CD4-positive, alpha-beta T cell treated with Interleukin-12 subunit alpha and Interleukin-12 subunit beta, for 1 hour (primary cell): ENCODE measurements at regions not wholly inside any gene's neighbourhood (a gene's known extent, or its start where the extent isn't known, plus 50 kb on each side); places are given as distances from the start of the nearest gene placed in this dataset.
"Not testable (repeated sequence)": the region's sequence is repeated elsewhere in the genome, so short reads cannot be mapped to it uniquely, and the experiment has no call there.

Source experiments
- DNase-seq: peaks from one replicate; pipeline ENCODE4 v3.0.0-alpha.2; 2020

GRCh38 chr2:182550234-182550633 is 123.4 kb upstream of the PDE1A start:
- no peak for DNase-seq

- not testable (repeated sequence) for DNase-seq
Observed at GRCh38 chr2:182552232-182552631, 125.4 kb upstream of the PDE1A start.

GRCh38 chr2:182552785-182553184 is 125.9 kb upstream of the PDE1A start:
- DNase-seq, result not testable (repeated sequence)

GRCh38 chr2:182553483-182553882 is 126.6 kb upstream of the PDE1A start:
- no peak for DNase-seq

GRCh38 chr2:182554950-182555349 is 128.1 kb upstream of the PDE1A start:
- no peak for DNase-seq

GRCh38 chr2:182558564-182558963 is 131.7 kb upstream of the PDE1A start:
- DNase-seq, result no peak

- DNase-seq, result no peak
Observed at GRCh38 chr2:182559623-182560022, 132.8 kb upstream of the PDE1A start.

GRCh38 chr2:182565911-182566567 is 139.2 kb upstream of the PDE1A start:
- no peak for DNase-seq

- DNase-seq, result no peak
Observed at GRCh38 chr2:182573553-182573952, 142.5 kb upstream of the DNAJC10 start.

GRCh38 chr2:182577816-182578215 is 138.2 kb upstream of the DNAJC10 start:
- no peak for DNase-seq

- DNase-seq, result no peak
Observed at GRCh38 chr2:182581196-182581935, 134.7 kb upstream of the DNAJC10 start.

GRCh38 chr2:182584462-182584861 is 131.6 kb upstream of the DNAJC10 start:
- DNase-seq, result no peak

- no peak for DNase-seq
Observed at GRCh38 chr2:182585001-182585400, 131.1 kb upstream of the DNAJC10 start.

GRCh38 chr2:182585430-182585829 is 130.6 kb upstream of the DNAJC10 start:
- DNase-seq, result no peak

- no peak for DNase-seq
Observed at GRCh38 chr2:182586426-182586825, 129.6 kb upstream of the DNAJC10 start.

- no peak for DNase-seq
Observed at GRCh38 chr2:182587831-182588230, 128.2 kb upstream of the DNAJC10 start.

- DNase-seq, result no peak
Observed at GRCh38 chr2:182589121-182589520, 126.9 kb upstream of the DNAJC10 start.

GRCh38 chr2:182591774-182592173 is 124.3 kb upstream of the DNAJC10 start:
- no peak for DNase-seq

- DNase-seq, result no peak
Observed at GRCh38 chr2:182592691-182593393, 123.2 kb upstream of the DNAJC10 start.

GRCh38 chr2:182593394-182593975 is 122.6 kb upstream of the DNAJC10 start:
- DNase-seq, result no peak

GRCh38 chr2:182594286-182594685 is 121.8 kb upstream of the DNAJC10 start:
- no peak for DNase-seq

- no peak for DNase-seq
Observed at GRCh38 chr2:182595650-182596049, 120.4 kb upstream of the DNAJC10 start.

- DNase-seq, result no peak
Observed at GRCh38 chr2:182597570-182598295, 118.3 kb upstream of the DNAJC10 start.
